Stimulated activated CD4-positive, alpha-beta T cell treated with anti-CD3 and anti-CD28 coated beads, Interleukin-4, amount 100 ng/mL, for 24 hours (primary cell): ENCODE measurements at regions not wholly inside any gene's neighbourhood (a gene's known extent, or its start where the extent isn't known, plus 50 kb on each side); places are given as distances from the start of the nearest gene placed in this dataset.

ENCODE experiments used
- DNase-seq: peaks from one replicate; pipeline ENCODE4 v3.0.0-alpha.2; 2020

- DNase-seq = no peak
Measured at GRCh38 chr3:148605521-148605920, 92.2 kb upstream of the AGTR1 start.

- DNase-seq = no peak
Measured at GRCh38 chr3:148606979-148607378, 90.7 kb upstream of the AGTR1 start.

- no peak for DNase-seq
Measured at GRCh38 chr3:148607491-148607890, 90.2 kb upstream of the AGTR1 start.

- DNase-seq = no peak
Measured at GRCh38 chr3:148612278-148612677, 85.4 kb upstream of the AGTR1 start.

- no peak for DNase-seq
Measured at GRCh38 chr3:148615382-148615781, 82.3 kb upstream of the AGTR1 start.

GRCh38 chr3:148625095-148625736, 72.5 kb upstream of the AGTR1 start:
- no peak for DNase-seq

- no peak for DNase-seq
Measured at GRCh38 chr3:148625991-148626390, 71.7 kb upstream of the AGTR1 start.

- DNase-seq = no peak
Measured at GRCh38 chr3:148629006-148629405, 68.7 kb upstream of the AGTR1 start.

- no peak for DNase-seq
Measured at GRCh38 chr3:148631124-148631903, 66.4 kb upstream of the AGTR1 start.

- DNase-seq = no peak
Measured at GRCh38 chr3:148641722-148642121, 56.0 kb upstream of the AGTR1 start.

- no peak for DNase-seq
Measured at GRCh38 chr3:148642214-148642613, 55.5 kb upstream of the AGTR1 start.

- DNase-seq = no peak
Measured at GRCh38 chr3:148642616-148643015, 55.1 kb upstream of the AGTR1 start.

GRCh38 chr3:148643389-148643840, 54.3 kb upstream of the AGTR1 start:
- no peak for DNase-seq

- no peak for DNase-seq
Measured at GRCh38 chr3:148646126-148646665, 51.5 kb upstream of the AGTR1 start.
